Colon (tissue), 2 donors: ENCODE measurements at regions not wholly inside any gene's neighbourhood (a gene's known extent, or its start where the extent isn't known, plus 50 kb on each side); places are given as distances from the start of the nearest gene placed in this dataset.

Experiments used
- FAIRE-seq: peaks from 2 replicates; lab custom pipeline; 2012; peaks lifted over from hg19 to GRCh38; lab: Jason Lieb, UNC
- donor health status: control.
- donor health status: control.

GRCh38 chr3:70789878-70790277, 477.4 kb upstream of the MDFIC2 start:
- FAIRE-seq = peak; percentile 73

- FAIRE-seq = no peak
These were observed 468.4 kb upstream of the MDFIC2 start for GRCh38 chr3:70780790-70781189.

- FAIRE-seq = no peak
These were observed 466.9 kb upstream of the MDFIC2 start for GRCh38 chr3:70779296-70779695.

GRCh38 chr3:70776081-70776480, 463.6 kb upstream of the MDFIC2 start:
- no peak for FAIRE-seq

GRCh38 chr3:70775257-70775656, 462.8 kb upstream of the MDFIC2 start:
- FAIRE-seq = no peak

GRCh38 chr3:70774641-70775040, 462.2 kb upstream of the MDFIC2 start:
- FAIRE-seq = no peak

- peak; percentile 75 for FAIRE-seq
These were observed 459.1 kb upstream of the MDFIC2 start for GRCh38 chr3:70771426-70772147.

- FAIRE-seq = no peak
These were observed 458.2 kb upstream of the MDFIC2 start for GRCh38 chr3:70770650-70771049.

GRCh38 chr3:70766301-70766700, 453.9 kb upstream of the MDFIC2 start:
- FAIRE-seq = no peak

- FAIRE-seq = no peak
These were observed 451.5 kb upstream of the MDFIC2 start for GRCh38 chr3:70763894-70764293.

GRCh38 chr3:70757658-70758057, 445.2 kb upstream of the MDFIC2 start:
- FAIRE-seq = no peak

- no peak for FAIRE-seq
These were observed 443.1 kb upstream of the MDFIC2 start for GRCh38 chr3:70755526-70755925.

GRCh38 chr3:70754314-70754713, 441.9 kb upstream of the MDFIC2 start:
- no peak for FAIRE-seq

- FAIRE-seq = no peak
These were observed 441.1 kb upstream of the MDFIC2 start for GRCh38 chr3:70753572-70753971.

- FAIRE-seq = no peak
These were observed 439.6 kb upstream of the MDFIC2 start for GRCh38 chr3:70752051-70752450.

GRCh38 chr3:70749122-70749521, 436.7 kb upstream of the MDFIC2 start:
- FAIRE-seq = no peak

GRCh38 chr3:70748593-70748992, 436.2 kb upstream of the MDFIC2 start:
- FAIRE-seq = no peak

GRCh38 chr3:70747847-70748246, 435.4 kb upstream of the MDFIC2 start:
- FAIRE-seq = no peak

- FAIRE-seq = no peak
These were observed 432.1 kb upstream of the MDFIC2 start for GRCh38 chr3:70744536-70744935.

GRCh38 chr3:70743754-70744153, 431.3 kb upstream of the MDFIC2 start:
- no peak for FAIRE-seq

GRCh38 chr3:70742081-70742480, 429.6 kb upstream of the MDFIC2 start:
- no peak for FAIRE-seq

GRCh38 chr3:70740872-70741271, 428.4 kb upstream of the MDFIC2 start:
- no peak for FAIRE-seq

GRCh38 chr3:70740071-70740470, 427.6 kb upstream of the MDFIC2 start:
- FAIRE-seq = no peak

GRCh38 chr3:70738291-70738681, 425.8 kb upstream of the MDFIC2 start:
- FAIRE-seq = no peak
